ENCODE measurements at regions not wholly inside any gene's neighbourhood (a gene's known extent, or its start where the extent isn't known, plus 50 kb on each side); places are given as distances from the start of the nearest gene placed in this dataset.
"Not testable (repeated sequence)": the region's sequence is repeated elsewhere in the genome, so short reads cannot be mapped to it uniquely, and the experiment has no call there.

- H3K4me1 ChIP-seq (ENCODE audit: insufficient read depth, low read length, poor library complexity, severe bottlenecking): peaks cover 30% of the 10 kb centered on the region
- no peak overlapping the region for H3K9ac ChIP-seq (ENCODE audit: low read depth, low read length, poor library complexity, severe bottlenecking)
- H3K36me3 ChIP-seq (ENCODE audit: insufficient read depth, low read length): peaks cover 4% of the 10 kb centered on the region; the same call in 1 of the 2 replicates
- no peaks in the 10 kb centered on the region for H3K79me2 ChIP-seq (ENCODE audit: insufficient read depth, low read length)
- no peaks in the 10 kb centered on the region for H3K9me3 ChIP-seq (ENCODE audit: insufficient read depth, low read depth, low read length)
- H3F3A ChIP-seq (ENCODE audit: low read depth): no peaks in the 10 kb centered on the region; the same call in 1 of the 2 replicates
- TF ChIP-seq, protein P1, sequence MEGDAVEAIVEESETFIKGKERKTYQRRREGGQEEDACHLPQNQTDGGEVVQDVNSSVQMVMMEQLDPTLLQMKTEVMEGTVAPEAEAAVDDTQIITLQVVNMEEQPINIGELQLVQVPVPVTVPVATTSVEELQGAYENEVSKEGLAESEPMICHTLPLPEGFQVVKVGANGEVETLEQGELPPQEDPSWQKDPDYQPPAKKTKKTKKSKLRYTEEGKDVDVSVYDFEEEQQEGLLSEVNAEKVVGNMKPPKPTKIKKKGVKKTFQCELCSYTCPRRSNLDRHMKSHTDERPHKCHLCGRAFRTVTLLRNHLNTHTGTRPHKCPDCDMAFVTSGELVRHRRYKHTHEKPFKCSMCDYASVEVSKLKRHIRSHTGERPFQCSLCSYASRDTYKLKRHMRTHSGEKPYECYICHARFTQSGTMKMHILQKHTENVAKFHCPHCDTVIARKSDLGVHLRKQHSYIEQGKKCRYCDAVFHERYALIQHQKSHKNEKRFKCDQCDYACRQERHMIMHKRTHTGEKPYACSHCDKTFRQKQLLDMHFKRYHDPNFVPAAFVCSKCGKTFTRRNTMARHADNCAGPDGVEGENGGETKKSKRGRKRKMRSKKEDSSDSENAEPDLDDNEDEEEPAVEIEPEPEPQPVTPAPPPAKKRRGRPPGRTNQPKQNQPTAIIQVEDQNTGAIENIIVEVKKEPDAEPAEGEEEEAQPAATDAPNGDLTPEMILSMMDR (conservative IDR thresholded peaks at IDR 0.05; ENCODE audit: low read length): no peak
- H3K9me2 ChIP-seq (replicated peaks; ENCODE audit: low read depth, low read length): no peaks in the 10 kb centered on the region
- no peak overlapping the region for H3K4me3 ChIP-seq (ENCODE audit: low read length, poor library complexity, severe bottlenecking)
- no peak overlapping the region for H2AFZ ChIP-seq (ENCODE audit: low read length)
- H3K4me2 ChIP-seq (ENCODE audit: low read depth, low read length, poor library complexity, severe bottlenecking): no peak overlapping the region
- H4K20me1 ChIP-seq (ENCODE audit: insufficient read depth, low read length, poor library complexity, severe bottlenecking): no peaks in the 10 kb centered on the region
- H3K27me3 ChIP-seq (ENCODE audit: insufficient read depth, low read length, poor library complexity, severe bottlenecking): no peaks in the 10 kb centered on the region
Measured at GRCh38 chr4:123023647-123024046, 101.2 kb upstream of the NUDT6 start.

DNA sequence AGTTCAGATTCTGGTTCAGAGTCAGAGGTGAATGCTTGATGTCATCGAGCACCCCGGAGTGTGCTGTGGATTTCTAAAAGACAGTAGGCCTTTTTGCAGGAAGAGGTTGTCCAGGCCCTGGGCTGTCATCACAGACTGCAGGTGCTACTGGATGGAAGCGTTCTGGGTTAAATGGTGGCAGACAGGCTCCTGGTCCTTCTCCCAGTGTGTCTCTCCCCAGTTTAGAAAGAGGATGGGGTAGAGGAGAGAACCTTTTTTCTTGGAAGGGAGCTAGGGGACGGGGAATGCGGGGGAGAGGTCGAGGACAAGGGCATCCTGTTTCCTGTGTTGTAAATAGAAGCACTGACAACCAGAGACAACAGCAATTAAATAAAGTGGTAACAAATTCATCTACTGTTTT is 102.3 kb upstream of the NUDT6 start:
- no peak for TF ChIP-seq EZH2phosphoT487 (IDR thresholded peaks at IDR 0.05; ENCODE audit: borderline replicate concordance)
- TF ChIP-seq, protein P1 (conservative IDR thresholded peaks at IDR 0.05; ENCODE audit: low read length): no peak
- Histone ChIP-seq H3K9me3 (ENCODE audit: insufficient read depth, low read depth, low read length) (no peaks in the 10 kb centered on the region), H3K4me2 (ENCODE audit: low read depth, low read length, poor library complexity, severe bottlenecking) (no peak overlapping the region), H3F3A (ENCODE audit: low read depth) (no peaks in the 10 kb centered on the region), H3K9ac (ENCODE audit: low read depth, low read length, poor library complexity, severe bottlenecking) (no peak overlapping the region), H2AFZ (ENCODE audit: low read length) (no peak overlapping the region), H3K79me2 (ENCODE audit: insufficient read depth, low read length) (no peaks in the 10 kb centered on the region), H3K36me3 (ENCODE audit: insufficient read depth, low read length) (peaks cover 13% of the 10 kb centered on the region; the same call in 1 of the 2 replicates), H3K4me1 (ENCODE audit: insufficient read depth, low read length, poor library complexity, severe bottlenecking) (peaks cover 30% of the 10 kb centered on the region), H3K9me2 (replicated peaks; ENCODE audit: low read depth, low read length) (no peaks in the 10 kb centered on the region), H4K20me1 (ENCODE audit: insufficient read depth, low read length, poor library complexity, severe bottlenecking) (no peaks in the 10 kb centered on the region), H3K4me3 (ENCODE audit: low read length, poor library complexity, severe bottlenecking) (no peak overlapping the region), H3K27me3 (ENCODE audit: insufficient read depth, low read length, poor library complexity, severe bottlenecking) (no peaks in the 10 kb centered on the region)

GRCh38 chr4:123025398-123025797 is 103.0 kb upstream of the NUDT6 start:
- Histone ChIP-seq H3K4me2 (ENCODE audit: low read depth, low read length, poor library complexity, severe bottlenecking) (peak overlapping the region; percentile 35), H2AFZ (ENCODE audit: low read length) (no peak overlapping the region), H3K9me3 (ENCODE audit: insufficient read depth, low read depth, low read length) (no peaks in the 10 kb centered on the region), H3K79me2 (ENCODE audit: insufficient read depth, low read length) (no peaks in the 10 kb centered on the region), H3K36me3 (ENCODE audit: insufficient read depth, low read length) (peaks cover 17% of the 10 kb centered on the region; the same call in 1 of the 2 replicates), H3K4me3 (ENCODE audit: low read length, poor library complexity, severe bottlenecking) (no peak overlapping the region), H3K4me1 (ENCODE audit: insufficient read depth, low read length, poor library complexity, severe bottlenecking) (peaks cover 30% of the 10 kb centered on the region), H3K9me2 (replicated peaks; ENCODE audit: low read depth, low read length) (no peaks in the 10 kb centered on the region), H4K20me1 (ENCODE audit: insufficient read depth, low read length, poor library complexity, severe bottlenecking) (no peaks in the 10 kb centered on the region), H3F3A (ENCODE audit: low read depth) (no peaks in the 10 kb centered on the region), H3K27me3 (ENCODE audit: insufficient read depth, low read length, poor library complexity, severe bottlenecking) (no peaks in the 10 kb centered on the region), H3K9ac (ENCODE audit: low read depth, low read length, poor library complexity, severe bottlenecking) (no peak overlapping the region)
- no peak for TF ChIP-seq EZH2phosphoT487 (IDR thresholded peaks at IDR 0.05; ENCODE audit: borderline replicate concordance)
- TF ChIP-seq, protein P1 (conservative IDR thresholded peaks at IDR 0.05; ENCODE audit: low read length): no peak

- H3K9me3 ChIP-seq (ENCODE audit: insufficient read depth, low read depth, low read length); H3K27me3 ChIP-seq (ENCODE audit: insufficient read depth, low read length, poor library complexity, severe bottlenecking); H3K9me2 ChIP-seq (replicated peaks; ENCODE audit: low read depth, low read length); H4K20me1 ChIP-seq (ENCODE audit: insufficient read depth, low read length, poor library complexity, severe bottlenecking); H2AFZ ChIP-seq (ENCODE audit: low read length); H3K4me3 ChIP-seq (ENCODE audit: low read length, poor library complexity, severe bottlenecking); H3F3A ChIP-seq (ENCODE audit: low read depth); H3K9ac ChIP-seq (ENCODE audit: low read depth, low read length, poor library complexity, severe bottlenecking); H3K79me2 ChIP-seq (ENCODE audit: insufficient read depth, low read length): not testable (repeated sequence)
- Histone ChIP-seq H3K4me2 (ENCODE audit: low read depth, low read length, poor library complexity, severe bottlenecking) (peak overlapping the region; percentile 35), H3K4me1 (ENCODE audit: insufficient read depth, low read length, poor library complexity, severe bottlenecking) (peaks cover 28% of the 10 kb centered on the region), H3K36me3 (ENCODE audit: insufficient read depth, low read length) (peaks cover 17% of the 10 kb centered on the region; the same call in 1 of the 2 replicates)
Measured at GRCh38 chr4:123026015-123026414, 103.6 kb upstream of the NUDT6 start.

All from Loucy (cell line).